Gastrocnemius medialis (tissue), 4 donors: ENCODE measurements at regions not wholly inside any gene's neighbourhood (a gene's known extent, or its start where the extent isn't known, plus 50 kb on each side); places are given as distances from the start of the nearest gene placed in this dataset.

Experiments used
- CTCF ChIP-seq, 5 experiments: fragments of 450-650 bp in 3 of 5; fragments of 200-600 bp in 2 of 5; sonication (generic) in 2 of 5; IDR thresholded peaks in 4 of 5; conservative IDR thresholded peaks in 1 of 5; 1 replicate in 4 of 5; 2 replicates in 1 of 5; pipeline ENCODE4 v1.5.1; 2016 to 2019; ENCODE audit warnings: antibody characterized with exemption in 5 of 5, mild to moderate bottlenecking in 3 of 5, moderate library complexity in 3 of 5
- POLR2A ChIP-seq, 2 donors: fragments of 450-650 bp; IDR thresholded peaks; one replicate each; pipeline ENCODE4 v1.6.1; 2017; ENCODE audit warnings: antibody characterized with exemption in 2 of 2, mild to moderate bottlenecking in 2 of 2, moderate library complexity in 2 of 2

- TF ChIP-seq CTCF (IDR thresholded peaks at IDR 0.05 in 4 of 5, conservative IDR thresholded peaks at IDR 0.05 in 1 of 5) (no peak), POLR2A (IDR thresholded peaks at IDR 0.05) (no peak)
These were observed 75.1 kb downstream of the INHBA start for GRCh38 chr7:41627645-41628298.
